PFSK-1 (cell line): ENCODE measurements at regions not wholly inside any gene's neighbourhood (a gene's known extent, or its start where the extent isn't known, plus 50 kb on each side); places are given as distances from the start of the nearest gene placed in this dataset.

ENCODE experiments used
- FOXP2 ChIP-seq: optimal IDR thresholded peaks from 2 replicates; pipeline ENCODE3; 2011; ENCODE audit warnings: borderline replicate concordance, control low read depth, inconsistent platforms; ENCODE audit not compliant: insufficient read depth; ENCODE audit errors: extremely low read length, extremely low read depth
- POLR2AphosphoS5 ChIP-seq: IDR thresholded peaks from 2 replicates; pipeline ENCODE4 v1.6.1; 2012; ENCODE audit warnings: low read depth, mild to moderate bottlenecking, control low read depth, low read length, moderate library complexity
- SIN3A ChIP-seq: IDR thresholded peaks from 2 replicates; pipeline ENCODE4 v1.6.1; 2012; ENCODE audit warnings: mild to moderate bottlenecking, low read length, moderate library complexity, borderline replicate concordance; ENCODE audit not compliant: insufficient read depth
- TAF1 ChIP-seq: IDR thresholded peaks from 2 replicates; pipeline ENCODE4 v1.6.1; 2012; ENCODE audit warnings: low read length, control low read depth, borderline replicate concordance; ENCODE audit not compliant: insufficient read depth
- TF ChIP-seq, protein P1 (sequence below), 2 experiments: IDR thresholded peaks; 2 replicates each; pipeline versions ENCODE4 v1.6.1 to v1.8.0; 2011 to 2012; ENCODE audit warnings: low read depth in 2 of 2, low read length in 2 of 2, control low read depth in 1 of 2, inconsistent platforms in 1 of 2, mild to moderate bottlenecking in 1 of 2, moderate library complexity in 1 of 2; ENCODE audit not compliant: insufficient read depth in 1 of 2

DNA sequence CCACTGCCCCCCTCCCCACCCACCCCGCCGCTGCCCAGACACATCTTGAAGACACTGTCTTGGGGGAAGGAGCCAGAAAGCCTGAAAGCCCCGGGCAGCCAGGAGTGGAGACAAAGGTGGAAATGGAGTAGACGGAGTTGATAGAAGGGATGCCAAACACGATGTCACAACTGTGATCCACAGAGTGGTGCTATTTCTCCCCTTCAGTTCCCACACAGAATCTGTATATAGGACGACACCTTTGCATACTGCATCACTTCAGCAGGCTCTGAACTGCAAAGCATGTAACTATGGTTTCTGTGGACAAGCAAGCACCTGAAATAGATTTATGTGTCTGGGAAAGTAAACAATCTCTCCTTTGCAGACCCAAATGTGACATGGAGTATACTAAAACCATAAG is 56.4 kb upstream of the F13A1 start:
- TF ChIP-seq TAF1: no peak
- TF ChIP-seq POLR2AphosphoS5: no peak
- no peak for TF ChIP-seq FOXP2
- TF ChIP-seq, protein P1, sequence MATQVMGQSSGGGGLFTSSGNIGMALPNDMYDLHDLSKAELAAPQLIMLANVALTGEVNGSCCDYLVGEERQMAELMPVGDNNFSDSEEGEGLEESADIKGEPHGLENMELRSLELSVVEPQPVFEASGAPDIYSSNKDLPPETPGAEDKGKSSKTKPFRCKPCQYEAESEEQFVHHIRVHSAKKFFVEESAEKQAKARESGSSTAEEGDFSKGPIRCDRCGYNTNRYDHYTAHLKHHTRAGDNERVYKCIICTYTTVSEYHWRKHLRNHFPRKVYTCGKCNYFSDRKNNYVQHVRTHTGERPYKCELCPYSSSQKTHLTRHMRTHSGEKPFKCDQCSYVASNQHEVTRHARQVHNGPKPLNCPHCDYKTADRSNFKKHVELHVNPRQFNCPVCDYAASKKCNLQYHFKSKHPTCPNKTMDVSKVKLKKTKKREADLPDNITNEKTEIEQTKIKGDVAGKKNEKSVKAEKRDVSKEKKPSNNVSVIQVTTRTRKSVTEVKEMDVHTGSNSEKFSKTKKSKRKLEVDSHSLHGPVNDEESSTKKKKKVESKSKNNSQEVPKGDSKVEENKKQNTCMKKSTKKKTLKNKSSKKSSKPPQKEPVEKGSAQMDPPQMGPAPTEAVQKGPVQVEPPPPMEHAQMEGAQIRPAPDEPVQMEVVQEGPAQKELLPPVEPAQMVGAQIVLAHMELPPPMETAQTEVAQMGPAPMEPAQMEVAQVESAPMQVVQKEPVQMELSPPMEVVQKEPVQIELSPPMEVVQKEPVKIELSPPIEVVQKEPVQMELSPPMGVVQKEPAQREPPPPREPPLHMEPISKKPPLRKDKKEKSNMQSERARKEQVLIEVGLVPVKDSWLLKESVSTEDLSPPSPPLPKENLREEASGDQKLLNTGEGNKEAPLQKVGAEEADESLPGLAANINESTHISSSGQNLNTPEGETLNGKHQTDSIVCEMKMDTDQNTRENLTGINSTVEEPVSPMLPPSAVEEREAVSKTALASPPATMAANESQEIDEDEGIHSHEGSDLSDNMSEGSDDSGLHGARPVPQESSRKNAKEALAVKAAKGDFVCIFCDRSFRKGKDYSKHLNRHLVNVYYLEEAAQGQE (IDR thresholded peaks at IDR 0.05; ENCODE audit: insufficient read depth in 1 of 2, low read depth in 2 of 2, low read length in 2 of 2): no peak
- no peak for TF ChIP-seq SIN3A

- TF ChIP-seq, protein P1 (IDR thresholded peaks at IDR 0.05; ENCODE audit: insufficient read depth in 1 of 2, low read depth in 2 of 2, low read length in 2 of 2): no peak
- no peak for TF ChIP-seq TAF1
- TF ChIP-seq POLR2AphosphoS5: no peak
- no peak for TF ChIP-seq SIN3A
- TF ChIP-seq FOXP2: no peak
Observed at GRCh38 chr6:6377621-6378020, 57.2 kb upstream of the F13A1 start.

- TF ChIP-seq SIN3A (no peak), TAF1 (no peak), FOXP2 (no peak), POLR2AphosphoS5 (no peak)
- TF ChIP-seq, protein P1 (IDR thresholded peaks at IDR 0.05; ENCODE audit: insufficient read depth in 1 of 2, low read depth in 2 of 2, low read length in 2 of 2): no peak
Observed at GRCh38 chr6:6379573-6379972, 59.1 kb upstream of the F13A1 start.

GRCh38 chr6:6384520-6384919 is 64.1 kb upstream of the F13A1 start:
- TF ChIP-seq FOXP2 (no peak), SIN3A (no peak), POLR2AphosphoS5 (no peak), TAF1 (no peak)
- TF ChIP-seq, protein P1 (IDR thresholded peaks at IDR 0.05; ENCODE audit: insufficient read depth in 1 of 2, low read depth in 2 of 2, low read length in 2 of 2): no peak

GRCh38 chr6:6386010-6386409 is 65.5 kb upstream of the F13A1 start:
- no peak for TF ChIP-seq POLR2AphosphoS5
- TF ChIP-seq TAF1: no peak
- no peak for TF ChIP-seq SIN3A
- TF ChIP-seq FOXP2: no peak
- TF ChIP-seq, protein P1 (IDR thresholded peaks at IDR 0.05; ENCODE audit: insufficient read depth in 1 of 2, low read depth in 2 of 2, low read length in 2 of 2): no peak
